Ovary (tissue), 7 donors: ENCODE measurements at regions not wholly inside any gene's neighbourhood (a gene's known extent, or its start where the extent isn't known, plus 50 kb on each side); places are given as distances from the start of the nearest gene placed in this dataset.
A peak's percentile ranks its signal among the peaks of the same experiment; 100 is the strongest.

ENCODE experiments used
- DNase-seq, 5 donors: peaks; one replicate each; pipeline ENCODE4 v3.0.0-alpha.2; 2019 to 2020
- H3K27ac ChIP-seq, 2 donors: fragments of 200-600 bp; one replicate each; pipeline versions ENCODE4 v1.5.1 to v1.8.0; 2019 to 2022
- H3K27me3 ChIP-seq: fragments of 200-600 bp; one replicate; pipeline ENCODE4 v1.8.0; 2022
- H3K36me3 ChIP-seq: fragments of 200-600 bp; sonication (generic); one replicate; pipeline ENCODE4 v1.5.1; 2019
- H3K4me1 ChIP-seq: one replicate; pipeline ENCODE4 v1.8.1; 2013; ENCODE audit warnings: mild to moderate bottlenecking, moderate library complexity; ENCODE audit not compliant: insufficient read depth
- H3K4me3 ChIP-seq: fragments of 200-600 bp; sonication (generic); one replicate; pipeline ENCODE4 v1.5.1; 2017
- H3K9me3 ChIP-seq, 2 donors: fragments of 200-600 bp in 1 of 2; sonication (generic) in 1 of 2; one replicate each; pipeline versions ENCODE4 v1.5.1 to v1.8.1; 2013 to 2019; ENCODE audit warnings: mild to moderate bottlenecking in 1 of 2, moderate library complexity in 1 of 2
- EP300 ChIP-seq: sonication (generic); formaldehyde crosslinking; IDR thresholded peaks from one replicate; pipeline ENCODE4 v1.6.1; 2017; ENCODE audit warnings: antibody characterized with exemption
- POLR2A ChIP-seq: fragments of 450-650 bp; IDR thresholded peaks from one replicate; pipeline ENCODE4 v1.6.1; 2017; ENCODE audit warnings: antibody characterized with exemption, mild to moderate bottlenecking, moderate library complexity
- WGBS, 3 donors: extraction: QIAGEN DNeasy Blood & Tissue Kit in 1 of 3; methylation state at CpG; one replicate each; pipeline versions ENCODE4 v1.1.5 to v1.1.7; 2013 to 2017; 5-methylcytosine and 5-hydroxymethylcytosine counted together
- intact Hi-C, 4 donors: fragments of 100-400 bp; cut with DNase I; formaldehyde crosslinking; loops; one replicate each; pipeline versions ENCODE4 v1.11.0 to v1.15.1; 2022 to 2023
- TF ChIP-seq, protein P1 (sequence below), 3 donors: fragments of 450-650 bp in 2 of 3; fragments of 200-600 bp in 1 of 3; IDR thresholded peaks; one replicate each; pipeline versions ENCODE4 v1.5.1 to v1.8.0; 2016 to 2022; ENCODE audit warnings: antibody characterized with exemption in 3 of 3, mild to moderate bottlenecking in 1 of 3
- donor health status: DM: no; HTN: no; CAD: no; lungs with moderate emphysema.
- donor health status: DM: no; HTN: no; CAD: no.
- donor health status: Bipolar disorder and iron deficiency.
- donor health status: DM: no; HTN: no; CAD: no.
- donor health status: DM: yes; HTN: yes; CAD: no.

DNA sequence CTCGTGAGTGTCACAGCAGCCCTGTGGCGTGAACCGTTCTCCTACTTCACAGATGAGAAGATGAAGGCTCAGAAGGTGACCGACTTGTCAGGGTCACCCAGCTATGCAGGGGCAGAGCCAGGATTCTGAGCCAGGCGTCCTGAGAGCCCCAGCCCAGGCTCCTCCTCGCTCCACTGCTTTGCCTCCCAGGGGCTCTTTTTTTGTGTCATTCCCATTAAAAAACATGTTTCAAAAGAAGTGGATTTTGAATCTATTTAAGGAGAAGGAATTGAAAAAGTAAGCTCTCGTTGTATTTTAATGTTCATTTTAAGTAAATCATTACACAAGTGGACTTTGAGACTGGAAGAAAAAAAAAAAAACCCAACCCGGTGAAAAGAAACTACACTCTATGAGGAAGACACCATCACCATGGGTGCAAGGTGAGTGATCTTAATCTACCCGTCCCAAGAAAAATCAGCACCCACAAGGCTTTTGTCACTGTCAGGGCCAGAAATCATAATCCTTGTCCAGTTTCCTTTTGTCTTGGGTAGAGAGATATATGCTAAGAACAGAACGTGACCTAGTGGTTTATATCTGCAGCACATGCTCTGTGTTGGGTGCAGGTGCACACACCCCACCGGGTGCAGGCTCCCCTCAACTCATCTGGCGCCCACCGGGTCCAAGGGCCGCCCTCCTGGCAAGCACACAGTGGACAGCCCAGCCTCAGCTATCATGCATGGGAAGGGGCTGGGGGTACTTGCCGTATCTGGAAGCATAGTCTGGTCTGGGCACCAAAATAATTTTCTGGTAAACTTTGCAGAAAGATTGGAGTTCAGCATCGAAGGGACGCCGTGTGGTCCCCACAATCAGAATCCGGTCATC lies 73.5 kb upstream of the ASB18 start:
- no peak overlapping the region for H3K27ac ChIP-seq
- intact Hi-C loops, result no loop called here
- H3K36me3 ChIP-seq, result no peaks in the 10 kb centered on the region
- no peaks in the 10 kb centered on the region for H3K4me1 ChIP-seq
- no peaks in the 10 kb centered on the region for H3K27me3 ChIP-seq
- TF ChIP-seq, protein P1, sequence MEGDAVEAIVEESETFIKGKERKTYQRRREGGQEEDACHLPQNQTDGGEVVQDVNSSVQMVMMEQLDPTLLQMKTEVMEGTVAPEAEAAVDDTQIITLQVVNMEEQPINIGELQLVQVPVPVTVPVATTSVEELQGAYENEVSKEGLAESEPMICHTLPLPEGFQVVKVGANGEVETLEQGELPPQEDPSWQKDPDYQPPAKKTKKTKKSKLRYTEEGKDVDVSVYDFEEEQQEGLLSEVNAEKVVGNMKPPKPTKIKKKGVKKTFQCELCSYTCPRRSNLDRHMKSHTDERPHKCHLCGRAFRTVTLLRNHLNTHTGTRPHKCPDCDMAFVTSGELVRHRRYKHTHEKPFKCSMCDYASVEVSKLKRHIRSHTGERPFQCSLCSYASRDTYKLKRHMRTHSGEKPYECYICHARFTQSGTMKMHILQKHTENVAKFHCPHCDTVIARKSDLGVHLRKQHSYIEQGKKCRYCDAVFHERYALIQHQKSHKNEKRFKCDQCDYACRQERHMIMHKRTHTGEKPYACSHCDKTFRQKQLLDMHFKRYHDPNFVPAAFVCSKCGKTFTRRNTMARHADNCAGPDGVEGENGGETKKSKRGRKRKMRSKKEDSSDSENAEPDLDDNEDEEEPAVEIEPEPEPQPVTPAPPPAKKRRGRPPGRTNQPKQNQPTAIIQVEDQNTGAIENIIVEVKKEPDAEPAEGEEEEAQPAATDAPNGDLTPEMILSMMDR (IDR thresholded peaks at IDR 0.05), result no peak
- TF ChIP-seq EP300 (no peak), POLR2A (no peak)
- H3K4me3 ChIP-seq, result no peak overlapping the region
- 89 to 92% (median 90%) methylated on average over 19 of the region's 19 CpGs for WGBS, 3 donors
- H3K9me3 ChIP-seq, result no peaks in the 10 kb centered on the region
- no peak for DNase-seq

DNA sequence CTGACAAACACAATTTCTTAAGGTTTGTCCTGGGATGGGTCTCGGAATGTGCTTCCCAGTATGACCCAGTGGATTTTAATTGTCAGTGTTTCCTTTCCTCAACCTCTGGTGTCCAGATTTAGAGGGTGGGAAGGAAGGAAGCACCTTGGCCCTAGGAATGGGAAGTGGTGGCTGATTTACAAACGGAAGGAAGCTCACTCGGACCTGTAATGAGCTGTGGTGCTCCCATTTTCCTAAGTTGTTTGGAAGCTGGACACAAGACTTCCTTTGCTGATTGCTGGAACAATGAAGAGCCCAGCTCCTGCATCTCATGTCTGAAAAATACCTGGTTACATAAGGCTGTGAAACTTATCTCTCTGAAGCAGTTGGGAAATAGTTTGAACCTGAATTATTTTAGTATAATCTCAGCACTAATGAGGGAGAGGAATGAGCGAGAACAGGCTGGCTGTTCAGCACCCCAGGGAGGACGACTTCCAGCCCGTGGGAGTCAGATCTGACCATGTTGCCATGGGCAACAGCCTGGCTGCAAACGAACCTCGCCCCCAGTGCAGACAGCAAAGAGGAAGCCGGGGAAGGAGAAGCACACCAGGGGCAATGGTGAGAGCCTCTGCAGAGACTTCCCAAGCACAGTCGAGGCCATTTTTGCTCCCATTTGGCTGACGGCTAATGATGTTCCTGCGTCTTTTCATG lies 74.4 kb upstream of the ASB18 start:
- WGBS, 3 donors, result 12 to 15% (median 15%) methylated on average over 12 of the region's 12 CpGs

DNA sequence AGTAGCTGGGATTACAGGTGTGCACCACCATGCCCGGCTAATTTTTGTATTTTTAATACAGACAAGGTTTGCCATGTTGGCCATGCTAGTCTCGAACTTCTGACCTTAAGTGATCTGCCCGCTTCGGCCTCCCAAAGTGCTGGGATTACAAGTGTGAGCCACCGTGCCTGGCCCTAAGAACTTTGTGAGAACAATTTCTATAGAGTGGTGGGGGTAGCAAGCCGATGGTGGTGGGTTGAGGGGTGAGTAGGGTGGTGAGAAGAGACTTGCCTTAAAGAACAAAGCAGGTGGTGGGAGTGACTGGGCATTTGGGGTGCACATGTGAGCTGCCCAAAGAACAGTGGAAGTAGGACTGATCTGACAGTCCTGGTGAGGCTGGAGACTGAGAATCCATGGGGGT lies 76.0 kb upstream of the ASB18 start:
- intact Hi-C loops, result no loop called here
- Histone ChIP-seq H3K9me3 (no peaks in the 10 kb centered on the region), H3K4me3 (no peak overlapping the region), H3K27ac (no peak overlapping the region), H3K4me1 (no peaks in the 10 kb centered on the region), H3K27me3 (no peaks in the 10 kb centered on the region), H3K36me3 (no peaks in the 10 kb centered on the region)
- DNase-seq, result no peak
- WGBS, 3 donors, result 95 to 99% (median 98%) methylated on average over 6 of the region's 6 CpGs
- TF ChIP-seq POLR2A (no peak), EP300 (no peak)
- TF ChIP-seq, protein P1 (IDR thresholded peaks at IDR 0.05), result no peak

More for the DNA sequence above, 74.4 kb upstream of the ASB18 start:
- peak; percentile 58 to 76 (median 65) for DNase-seq
- H3K9me3 ChIP-seq, result no peaks in the 10 kb centered on the region
- TF ChIP-seq, protein P1 (IDR thresholded peaks at IDR 0.05), result no peak
- TF ChIP-seq EP300, result no peak
- TF ChIP-seq POLR2A, result no peak
- H3K36me3 ChIP-seq, result no peaks in the 10 kb centered on the region
- no peak overlapping the region for H3K27ac ChIP-seq
- no peaks in the 10 kb centered on the region for H3K27me3 ChIP-seq
- no peak overlapping the region for H3K4me3 ChIP-seq
- intact Hi-C loops, result no loop called here
- H3K4me1 ChIP-seq, result no peaks in the 10 kb centered on the region

DNA sequence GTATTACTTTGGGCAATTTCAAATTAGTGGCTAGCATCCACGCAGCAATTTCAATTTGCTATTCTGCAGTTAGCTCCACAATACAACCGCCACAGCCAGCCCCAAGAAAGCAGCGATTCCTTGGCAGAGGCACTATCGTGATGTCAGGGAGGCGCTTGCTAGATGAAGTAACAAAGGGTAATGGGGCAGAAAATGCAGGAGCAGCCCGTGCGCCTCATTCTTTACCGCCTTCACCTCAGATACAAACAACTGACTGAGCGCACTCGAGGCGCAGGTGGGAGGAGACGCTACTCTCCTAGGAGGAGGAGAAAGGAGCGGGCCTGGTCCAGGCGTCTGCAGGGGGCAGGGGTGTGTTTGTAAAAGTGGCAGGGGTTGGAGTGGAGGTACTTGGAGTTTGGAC lies 76.9 kb upstream of the ASB18 start:
- intact Hi-C loops, result no loop called here
- no peaks in the 10 kb centered on the region for H3K36me3 ChIP-seq
- TF ChIP-seq, protein P1 (IDR thresholded peaks at IDR 0.05), result no peak
- no peak for TF ChIP-seq EP300
- TF ChIP-seq POLR2A, result no peak
- no peaks in the 10 kb centered on the region for H3K4me1 ChIP-seq
- no peaks in the 10 kb centered on the region for H3K9me3 ChIP-seq
- WGBS, 3 donors, result 94 to 97% (median 95%) methylated on average over 14 of the region's 14 CpGs
- DNase-seq, result no peak
- no peak overlapping the region for H3K4me3 ChIP-seq
- no peak overlapping the region for H3K27ac ChIP-seq
- no peaks in the 10 kb centered on the region for H3K27me3 ChIP-seq
